HEK293T (cell line): ENCODE measurements at regions not wholly inside any gene's neighbourhood (a gene's known extent, or its start where the extent isn't known, plus 50 kb on each side); places are given as distances from the start of the nearest gene placed in this dataset.

Source experiments
- BHLHE40 ChIP-seq: fragments of 450-650 bp; IDR thresholded peaks from 2 replicates; pipeline ENCODE4 v1.6.1; 2016; ENCODE audit warnings: mild to moderate bottlenecking, moderate library complexity, borderline replicate concordance
- CTBP1 ChIP-seq: fragments of 450-650 bp; IDR thresholded peaks from 2 replicates; pipeline ENCODE4 v1.6.1; 2016; ENCODE audit warnings: borderline replicate concordance
- FOXM1 ChIP-seq: fragments of 450-650 bp; IDR thresholded peaks from 2 replicates; pipeline ENCODE4 v1.6.1; 2017; ENCODE audit warnings: mild to moderate bottlenecking, borderline replicate concordance
- SP1 ChIP-seq: fragments of 450-650 bp; IDR thresholded peaks from 2 replicates; pipeline ENCODE4 v1.6.1; 2017
- TARDBP ChIP-seq: fragments of 450-650 bp; IDR thresholded peaks from 2 replicates; pipeline ENCODE4 v1.6.1; 2016

DNA sequence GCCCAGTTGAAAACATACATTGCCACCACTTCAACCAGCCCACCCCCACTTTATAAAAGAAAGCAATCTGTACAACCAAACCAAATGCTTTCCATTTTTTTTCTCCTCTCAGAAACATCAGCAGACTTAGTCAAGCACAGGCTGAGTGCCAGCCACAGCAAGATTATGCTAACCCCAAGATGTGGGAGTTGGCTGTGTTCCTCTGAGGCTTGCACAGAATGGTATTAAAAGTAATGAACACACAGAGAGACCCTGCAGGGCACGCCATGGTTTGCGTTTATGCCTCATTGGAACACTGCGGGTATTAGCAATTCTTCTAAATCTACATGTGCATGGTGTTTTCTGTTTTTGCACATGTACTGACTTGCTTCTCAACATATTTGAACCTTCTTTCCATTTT, 419.9 kb upstream of the GRAMD2B start:
- no peak for TF ChIP-seq TARDBP
- no peak for TF ChIP-seq SP1
- TF ChIP-seq BHLHE40: no peak
- no peak for TF ChIP-seq FOXM1
- TF ChIP-seq CTBP1: no peak
